HepG2 (cell line): ENCODE measurements at regions not wholly inside any gene's neighbourhood (a gene's known extent, or its start where the extent isn't known, plus 50 kb on each side); places are given as distances from the start of the nearest gene placed in this dataset.
A peak's percentile ranks its signal among the peaks of the same experiment; 100 is the strongest.
"Not testable (repeated sequence)": the region's sequence is repeated elsewhere in the genome, so short reads cannot be mapped to it uniquely, and the experiment has no call there.

Experiments used
- ATAC-seq: fragments of 200-7000 bp; cut with Tn5 transposase; 3 replicates; pipeline ENCODE4 v1.9.1; 2020; ENCODE audit warnings: mild to moderate bottlenecking, moderate library complexity
- BruUV-seq: library from RNA; stranded (reverse); fragments of 400-500 nt; replicated peaks from 2 replicates; lab custom pipeline; 2021; lab: Mats Ljungman, UMichigan
- CTCF ChIA-PET: fragments of 300-600 bp; formaldehyde crosslinking; extraction: SDS; loops from one replicate; lab custom pipeline; 2021; ENCODE audit warnings: low total read pairs, inconsistent platforms, low intra/inter-chr PET ratio; lab: Yijun Ruan, JAX
- POLR2A ChIA-PET: fragments of 350-600 bp; sonication (Branson Sonifier 250); formaldehyde crosslinking; loops from one replicate; lab custom pipeline; 2020; ENCODE audit warnings: antibody characterized with exemption, inconsistent platforms; lab: Yijun Ruan, JAX
- DNase-seq: peaks from one replicate; pipeline ENCODE4 v3.0.0-alpha.2; 2015; ENCODE audit warnings: low spot score
- FAIRE-seq: peaks from 3 replicates; lab custom pipeline; 2011; peaks lifted over from hg19 to GRCh38; lab: Jason Lieb, UNC
- H2AFZ ChIP-seq: one replicate; pipeline ENCODE4 v1.6.1; 2011; ENCODE audit warnings: low read length, inconsistent platforms
- H3K27ac ChIP-seq: fragments of 300-600 bp; 3 replicates; pipeline ENCODE4 v1.8.0; 2011; ENCODE audit warnings: mixed run types, mild to moderate bottlenecking, mixed read lengths, low read length, inconsistent platforms; ENCODE audit not compliant: insufficient read depth; ENCODE audit errors: extremely low read length
- H3K27me3 ChIP-seq, 2 experiments: fragments of 200-600 bp in 1 of 2; 2 replicates in 1 of 2; 3 replicates in 1 of 2; pipeline versions ENCODE4 v1.6.0 to v1.8.0; 2011; ENCODE audit warnings: low read length in 2 of 2, mild to moderate bottlenecking in 2 of 2, moderate library complexity in 2 of 2, inconsistent platforms in 1 of 2; ENCODE audit not compliant: insufficient read depth in 2 of 2, control insufficient read depth in 1 of 2
- H3K36me3 ChIP-seq, 2 experiments: fragments of 200-600 bp in 1 of 2; replicated peaks in 1 of 2; 2 replicates in 1 of 2; 3 replicates in 1 of 2; pipeline versions ENCODE4 v1.5.1 to v1.8.0; 2011; ENCODE audit warnings: low read length in 2 of 2, inconsistent platforms in 1 of 2; ENCODE audit not compliant: insufficient read depth in 2 of 2, control insufficient read depth in 1 of 2
- H3K4me1 ChIP-seq: 2 replicates; pipeline ENCODE4 v1.5.1; 2012; ENCODE audit warnings: low read length, inconsistent platforms; ENCODE audit not compliant: insufficient read depth
- H3K4me2 ChIP-seq: 2 replicates; pipeline ENCODE4 v1.6.0; 2011; ENCODE audit warnings: low read depth, low read length, inconsistent platforms
- H3K4me3 ChIP-seq, 3 experiments: fragments of 200-600 bp in 1 of 3; sonication (generic), shearing (Covaris generic) in 1 of 3; replicated peaks in 1 of 3; 2 replicates each; pipeline ENCODE4 v1.5.1; 2011 to 2016; ENCODE audit warnings: low read length in 3 of 3, inconsistent platforms in 2 of 3, low read depth in 2 of 3, mild to moderate bottlenecking in 2 of 3, control low read depth in 1 of 3, mixed read lengths in 1 of 3; ENCODE audit not compliant: insufficient read depth in 1 of 3
- H3K79me2 ChIP-seq: one replicate; pipeline ENCODE4 v1.6.1; 2011; ENCODE audit warnings: low read length, inconsistent platforms; ENCODE audit not compliant: insufficient read depth
- H3K9ac ChIP-seq: 2 replicates; pipeline ENCODE4 v1.6.0; 2011; ENCODE audit warnings: mild to moderate bottlenecking, low read depth, low read length, inconsistent platforms; ENCODE audit not compliant: insufficient read depth
- H3K9me3 ChIP-seq: 2 replicates; pipeline ENCODE4 v1.5.1; 2012; ENCODE audit warnings: mild to moderate bottlenecking, low read length
- H4K20me1 ChIP-seq: 2 replicates; pipeline ENCODE4 v1.6.0; 2011; ENCODE audit warnings: inconsistent platforms, mild to moderate bottlenecking, low read length, moderate library complexity; ENCODE audit not compliant: insufficient read depth
- CEBPG ChIP-seq: IDR thresholded peaks from 2 replicates; pipeline ENCODE4 v1.6.1; 2016
- GMEB2 ChIP-seq: IDR thresholded peaks from 2 replicates; pipeline ENCODE4 v1.6.1; 2016; ENCODE audit warnings: missing biosample characterization, missing genetic modification reagents, low read depth
- HMG20A ChIP-seq: IDR thresholded peaks from 2 replicates; pipeline ENCODE4 v1.6.1; 2016; ENCODE audit warnings: borderline replicate concordance
- HNF4G ChIP-seq, 2 experiments: sonication (generic) in 1 of 2; formaldehyde crosslinking in 1 of 2; IDR thresholded peaks; 2 replicates each; pipeline versions ENCODE4 v1.4.0 to v1.6.1; 2011 to 2020; ENCODE audit warnings: borderline replicate concordance in 2 of 2, low read depth in 2 of 2, mild to moderate bottlenecking in 2 of 2, low read length in 1 of 2, missing genetic modification reagents in 1 of 2, moderate library complexity in 1 of 2
- POLR2A ChIP-seq, 2 experiments: IDR thresholded peaks; 2 replicates each; pipeline ENCODE4 v1.6.1; 2011; ENCODE audit warnings: low read depth in 2 of 2, low read length in 2 of 2, mild to moderate bottlenecking in 1 of 2, moderate library complexity in 1 of 2; ENCODE audit not compliant: insufficient read depth in 1 of 2
- RFX1 ChIP-seq: fragments of 450-650 bp; IDR thresholded peaks from 2 replicates; pipeline ENCODE4 v1.6.1; 2017
- RFX3 ChIP-seq: IDR thresholded peaks from 2 replicates; pipeline ENCODE4 v1.6.1; 2016; ENCODE audit warnings: missing biosample characterization, missing genetic modification reagents
- ZNF296 ChIP-seq: sonication (generic); formaldehyde crosslinking; conservative IDR thresholded peaks from 2 replicates; pipeline ENCODE4 v1.5.0; 2020; ENCODE audit warnings: mild to moderate bottlenecking, missing genetic modification reagents
- ZNF331 ChIP-seq: sonication (generic); formaldehyde crosslinking; IDR thresholded peaks from 2 replicates; pipeline ENCODE4 v1.4.0; 2020; ENCODE audit warnings: missing genetic modification reagents
- WGBS: methylation state at CpG from one replicate; pipeline ENCODE4 v1.1.6; 2017; ENCODE audit warnings: low lambda C conversion rate; 5-methylcytosine and 5-hydroxymethylcytosine counted together
- in situ Hi-C: cut with HindIII; loops from 2 replicates; pipeline ENCODE4 v1.10.0; 2017; ENCODE audit warnings: low pct_unique_long_range_greater_than_20kb; ENCODE audit not compliant: extremely low pct_ligation_motif_present
- intact Hi-C: fragments of 100-400 bp; cut with micrococcal nuclease; formaldehyde crosslinking; loops from one replicate; pipeline ENCODE4 v1.10.0; 2022; ENCODE audit not compliant: unreplicated experiment
- TF ChIP-seq, protein P1 (sequence below): sonication (generic); formaldehyde crosslinking; IDR thresholded peaks from 2 replicates; pipeline ENCODE4 v1.5.1; 2020; ENCODE audit warnings: missing genetic modification reagents, mild to moderate bottlenecking, borderline replicate concordance
- TF ChIP-seq, protein P2 (sequence below): sonication (generic); formaldehyde crosslinking; IDR thresholded peaks from 2 replicates; pipeline ENCODE4 v1.8.1; 2023; ENCODE audit warnings: missing genetic modification reagents, inconsistent platforms, borderline replicate concordance
- TF ChIP-seq, protein P3 (sequence below): sonication (generic); formaldehyde crosslinking; IDR thresholded peaks from 2 replicates; pipeline ENCODE4 v1.5.0; 2020; ENCODE audit warnings: missing genetic modification reagents

DNA sequence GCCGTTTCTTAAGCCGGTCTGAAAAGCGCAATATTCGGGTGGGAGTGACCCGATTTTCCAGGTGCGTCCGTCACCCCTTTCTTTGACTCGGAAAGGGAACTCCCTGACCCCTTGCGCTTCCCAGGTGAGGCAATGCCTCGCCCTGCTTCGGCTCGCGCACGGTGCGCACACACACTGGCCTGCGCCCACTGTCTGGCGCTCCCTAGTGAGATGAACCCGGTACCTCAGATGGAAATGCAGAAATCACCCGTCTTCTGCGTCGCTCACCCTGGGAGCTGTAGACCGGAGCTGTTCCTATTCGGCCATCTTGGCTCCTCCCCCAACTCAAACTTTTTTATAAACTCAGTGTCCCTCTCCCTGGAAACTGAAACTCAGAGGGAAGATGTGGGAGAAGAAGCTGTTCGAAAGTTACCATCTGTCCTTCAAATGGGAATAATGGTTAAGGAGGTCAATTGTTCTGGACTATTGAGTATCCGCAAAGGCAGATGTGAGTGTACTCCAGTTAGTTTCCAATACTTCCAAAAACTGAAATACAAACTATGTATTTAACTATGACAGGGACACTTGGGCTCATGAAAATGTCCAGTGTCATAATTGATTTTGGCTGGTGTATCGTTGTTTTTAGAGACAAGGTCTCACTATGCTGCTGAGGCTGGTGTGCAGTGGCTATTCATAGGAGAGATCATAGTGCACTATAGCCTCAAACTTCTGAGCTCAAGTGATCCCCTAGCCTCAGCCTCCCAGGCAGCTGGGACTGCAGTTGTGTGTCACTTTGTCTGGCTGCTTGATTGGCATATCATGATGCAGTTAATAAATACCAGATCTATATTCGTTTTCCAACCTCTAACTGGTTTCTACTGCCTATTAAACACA lies 67.8 kb upstream of the OSBPL3 start:
- CTCF ChIA-PET, POLR2A ChIA-PET, H3K9me3 ChIP-seq, BruUV-seq, H3K79me2 ChIP-seq, DNase-seq, FAIRE-seq, H3K27ac ChIP-seq, H3K4me2 ChIP-seq, in situ Hi-C loops, intact Hi-C loops, H3K9ac ChIP-seq, H4K20me1 ChIP-seq, H3K36me3 ChIP-seq, H2AFZ ChIP-seq, H3K4me3 ChIP-seq, H3K27me3 ChIP-seq: not testable (repeated sequence)
- peak; percentile 79 for ATAC-seq
- 75% methylated on average over 11 of the region's 27 CpGs for WGBS
- H3K4me1 ChIP-seq, result peaks cover 16% of the 10 kb centered on the region

DNA sequence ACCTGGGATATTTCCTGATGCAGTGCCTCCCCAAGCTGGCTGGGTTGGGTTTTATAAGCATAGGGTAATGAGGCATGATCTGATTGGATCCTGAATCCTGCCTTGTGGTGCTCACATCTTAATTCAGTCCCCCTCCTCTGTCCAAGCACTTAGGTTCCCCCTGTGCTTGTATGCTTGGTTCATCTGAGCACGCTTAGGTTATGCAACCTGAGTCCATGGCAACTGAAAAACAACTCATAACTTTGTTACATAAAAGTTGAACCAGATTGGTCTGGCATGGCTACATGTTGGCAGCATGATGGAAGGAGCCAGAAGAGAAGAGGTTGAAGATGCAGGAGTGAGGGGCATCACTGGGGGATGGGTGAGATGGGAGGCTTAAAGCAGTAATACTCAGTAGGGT lies 57.3 kb upstream of the OSBPL3 start:
- H3K79me2 ChIP-seq, result no peaks in the 10 kb centered on the region
- no peaks in the 10 kb centered on the region for H4K20me1 ChIP-seq
- H3K9me3 ChIP-seq, result 0 out of 2 replicates have a peak, but pooled peaks cover 4% of the 10 kb centered on the region
- H3K36me3 ChIP-seq, result no peaks in the 10 kb centered on the region
- in situ Hi-C loops (no loop called here), intact Hi-C loops (no loop called here)
- CTCF ChIA-PET, result no interaction called here
- H2AFZ ChIP-seq, result no peak overlapping the region
- POLR2A ChIA-PET, result no interaction called here
- 23% methylated on average over 1 of the region's 1 CpG for WGBS
- no peak overlapping the region for H3K4me3 ChIP-seq
- no peak overlapping the region for H3K9ac ChIP-seq
- H3K4me2 ChIP-seq, result no peak overlapping the region
- no peaks in the 10 kb centered on the region for H3K27me3 ChIP-seq
- no TSS peak for BruUV-seq
- FAIRE-seq, result no peak
- no peak overlapping the region for H3K27ac ChIP-seq
- no peak for DNase-seq
- no peak; the same call in 2 of the 3 replicates for ATAC-seq
- H3K4me1 ChIP-seq, result peaks cover 22% of the 10 kb centered on the region
- no peak for TF ChIP-seq GMEB2
- TF ChIP-seq HNF4G (IDR thresholded peaks at IDR 0.05; ENCODE audit: borderline replicate concordance, low read depth, low read length), result no peak
- no peak for TF ChIP-seq HNF4G (CRISPR knock-in tag; IDR thresholded peaks at IDR 0.05; ENCODE audit: borderline replicate concordance, low read depth)
- peak; percentile 81 for TF ChIP-seq RFX3 (CRISPR knock-in tag)
- TF ChIP-seq, protein P1, sequence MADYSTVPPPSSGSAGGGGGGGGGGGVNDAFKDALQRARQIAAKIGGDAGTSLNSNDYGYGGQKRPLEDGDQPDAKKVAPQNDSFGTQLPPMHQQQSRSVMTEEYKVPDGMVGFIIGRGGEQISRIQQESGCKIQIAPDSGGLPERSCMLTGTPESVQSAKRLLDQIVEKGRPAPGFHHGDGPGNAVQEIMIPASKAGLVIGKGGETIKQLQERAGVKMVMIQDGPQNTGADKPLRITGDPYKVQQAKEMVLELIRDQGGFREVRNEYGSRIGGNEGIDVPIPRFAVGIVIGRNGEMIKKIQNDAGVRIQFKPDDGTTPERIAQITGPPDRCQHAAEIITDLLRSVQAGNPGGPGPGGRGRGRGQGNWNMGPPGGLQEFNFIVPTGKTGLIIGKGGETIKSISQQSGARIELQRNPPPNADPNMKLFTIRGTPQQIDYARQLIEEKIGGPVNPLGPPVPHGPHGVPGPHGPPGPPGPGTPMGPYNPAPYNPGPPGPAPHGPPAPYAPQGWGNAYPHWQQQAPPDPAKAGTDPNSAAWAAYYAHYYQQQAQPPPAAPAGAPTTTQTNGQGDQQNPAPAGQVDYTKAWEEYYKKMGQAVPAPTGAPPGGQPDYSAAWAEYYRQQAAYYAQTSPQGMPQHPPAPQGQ (CRISPR knock-in tag), result no peak
- TF ChIP-seq, protein P2, sequence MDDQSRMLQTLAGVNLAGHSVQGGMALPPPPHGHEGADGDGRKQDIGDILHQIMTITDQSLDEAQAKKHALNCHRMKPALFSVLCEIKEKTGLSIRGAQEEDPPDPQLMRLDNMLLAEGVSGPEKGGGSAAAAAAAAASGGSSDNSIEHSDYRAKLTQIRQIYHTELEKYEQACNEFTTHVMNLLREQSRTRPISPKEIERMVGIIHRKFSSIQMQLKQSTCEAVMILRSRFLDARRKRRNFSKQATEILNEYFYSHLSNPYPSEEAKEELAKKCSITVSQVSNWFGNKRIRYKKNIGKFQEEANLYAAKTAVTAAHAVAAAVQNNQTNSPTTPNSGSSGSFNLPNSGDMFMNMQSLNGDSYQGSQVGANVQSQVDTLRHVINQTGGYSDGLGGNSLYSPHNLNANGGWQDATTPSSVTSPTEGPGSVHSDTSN (CRISPR knock-in tag), result no peak
- TF ChIP-seq RFX1, result peak; percentile 54
- no peak for TF ChIP-seq ZNF296 (CRISPR knock-in tag)
- peak; percentile 34; the same call in 1 of the 2 replicates for TF ChIP-seq ZNF331 (CRISPR knock-in tag)
- TF ChIP-seq, protein P3, sequence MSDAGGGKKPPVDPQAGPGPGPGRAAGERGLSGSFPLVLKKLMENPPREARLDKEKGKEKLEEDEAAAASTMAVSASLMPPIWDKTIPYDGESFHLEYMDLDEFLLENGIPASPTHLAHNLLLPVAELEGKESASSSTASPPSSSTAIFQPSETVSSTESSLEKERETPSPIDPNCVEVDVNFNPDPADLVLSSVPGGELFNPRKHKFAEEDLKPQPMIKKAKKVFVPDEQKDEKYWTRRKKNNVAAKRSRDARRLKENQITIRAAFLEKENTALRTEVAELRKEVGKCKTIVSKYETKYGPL, result peak; percentile 73; the same call in 1 of the 2 replicates
- no peak for TF ChIP-seq HMG20A (CRISPR knock-in tag)
- TF ChIP-seq CEBPG (CRISPR knock-in tag), result peak; percentile 42
- no peak for TF ChIP-seq POLR2A (IDR thresholded peaks at IDR 0.05; ENCODE audit: insufficient read depth in 1 of 2, low read depth in 2 of 2, low read length in 2 of 2)
